ENCODE measurements at regions not wholly inside any gene's neighbourhood (a gene's known extent, or its start where the extent isn't known, plus 50 kb on each side); places are given as distances from the start of the nearest gene placed in this dataset.

DNA sequence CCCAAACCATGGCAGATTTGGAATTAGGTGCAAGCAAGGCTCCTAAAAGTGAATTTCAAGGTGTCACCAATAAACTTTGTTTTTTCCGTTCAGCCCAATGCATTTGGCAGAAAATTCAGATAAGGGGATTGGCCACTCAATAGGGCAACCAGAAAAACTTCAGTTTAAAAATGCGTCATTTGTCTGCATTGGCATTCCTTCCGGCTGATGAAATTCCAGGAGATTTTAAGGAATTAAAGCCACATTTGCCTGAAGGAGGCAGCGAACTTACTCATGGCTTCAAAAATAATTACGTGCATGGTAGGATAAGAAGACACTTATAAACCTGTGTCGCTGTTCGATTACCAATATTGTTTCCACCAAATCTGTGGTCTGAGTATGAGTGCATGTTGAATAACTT is 151.9 kb downstream of the SALL1 start:
- intact Hi-C loops (cut with micrococcal nuclease) = no loop called here
- DNase-seq (no peak), ATAC-seq (no peak)

- no peak for DNase-seq
- intact Hi-C loops (cut with micrococcal nuclease) = no loop called here
- no peak for ATAC-seq
Observed at GRCh38 chr16:50998411-50998810, 152.7 kb downstream of the SALL1 start.

DNA sequence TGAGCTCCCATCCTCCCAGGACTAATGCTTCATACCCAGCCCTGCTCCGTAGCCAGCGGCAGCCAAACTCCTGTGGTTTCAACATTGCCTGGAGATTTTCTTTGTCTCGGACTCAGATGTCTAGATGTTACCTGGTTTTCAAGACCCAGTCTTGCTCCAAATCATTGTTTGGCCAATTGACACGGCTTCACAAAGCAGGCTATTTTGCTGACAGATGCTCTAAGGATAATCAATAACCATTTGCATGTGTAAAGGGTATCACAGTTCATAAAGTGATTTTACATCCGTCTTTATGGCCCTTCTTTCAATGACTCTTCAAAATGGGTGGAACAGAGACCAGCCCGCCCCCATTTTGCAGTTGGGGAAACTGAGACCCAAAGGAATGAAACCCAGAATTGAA is 153.4 kb downstream of the SALL1 start:
- ATAC-seq (no peak), DNase-seq (no peak)
- intact Hi-C loops (cut with micrococcal nuclease) = no loop called here

DNA sequence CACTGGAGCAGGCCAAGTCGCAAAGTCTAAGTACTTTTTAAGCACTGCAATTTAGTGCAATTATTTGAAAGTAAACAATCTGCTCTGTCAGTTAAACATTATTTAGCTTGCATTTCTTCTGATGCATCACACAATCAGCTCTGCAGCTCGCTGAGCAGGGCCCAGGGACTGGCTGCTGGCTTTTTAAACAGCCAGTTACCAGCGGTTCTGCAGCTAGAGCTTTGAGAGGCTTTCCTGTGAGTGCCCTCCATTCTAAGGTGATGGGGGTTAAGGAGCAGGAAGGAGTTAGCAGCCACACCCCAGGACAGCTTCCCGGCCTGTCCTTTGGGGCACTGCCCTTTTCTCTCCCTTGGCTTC is 154.3 kb downstream of the SALL1 start:
- intact Hi-C loops (cut with micrococcal nuclease) = no loop called here
- no peak for ATAC-seq
- no peak for DNase-seq

DNA sequence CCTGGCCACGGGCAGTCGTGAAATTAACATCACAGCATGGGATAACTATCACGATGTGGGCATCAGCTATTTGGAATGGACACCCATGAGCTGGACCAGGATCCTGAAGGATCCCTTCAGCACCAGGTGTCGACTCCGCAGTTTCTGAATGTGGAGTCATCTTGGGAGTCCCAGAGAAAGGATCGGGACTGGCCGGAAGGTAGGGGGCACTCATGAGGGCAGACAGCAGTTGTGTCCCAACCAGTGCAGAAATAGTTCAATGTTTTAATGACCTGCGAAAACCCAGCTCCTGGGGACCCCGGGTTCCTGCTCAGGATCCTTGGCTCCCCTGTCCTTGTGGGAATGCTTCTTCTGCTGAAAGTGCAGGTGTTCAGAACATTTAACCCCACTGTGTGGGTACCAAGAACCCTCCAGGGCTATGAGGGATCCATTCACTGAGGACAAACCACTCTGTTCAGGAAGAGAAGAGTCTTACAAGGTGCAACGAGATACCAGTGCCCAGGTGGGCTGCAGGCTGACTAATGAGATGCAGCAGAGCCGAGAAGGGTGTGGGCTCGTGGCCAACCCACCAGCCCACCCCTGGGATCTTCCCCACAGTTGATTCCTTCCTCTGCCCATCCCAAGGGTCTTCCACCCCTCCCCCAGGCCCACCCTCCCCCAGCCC is 154.8 kb downstream of the SALL1 start:
- intact Hi-C loops (cut with micrococcal nuclease) = no loop called here
- ATAC-seq (no peak), DNase-seq (no peak)

GRCh38 chr16:50994995-50995394 is 156.1 kb downstream of the SALL1 start:
- intact Hi-C loops (cut with micrococcal nuclease) = no loop called here
- ATAC-seq (no peak), DNase-seq (no peak)

GRCh38 chr16:50992350-50993032 is 158.6 kb downstream of the SALL1 start:
- intact Hi-C loops (cut with micrococcal nuclease) = no loop called here
- DNase-seq (no peak), ATAC-seq (no peak)

DNA sequence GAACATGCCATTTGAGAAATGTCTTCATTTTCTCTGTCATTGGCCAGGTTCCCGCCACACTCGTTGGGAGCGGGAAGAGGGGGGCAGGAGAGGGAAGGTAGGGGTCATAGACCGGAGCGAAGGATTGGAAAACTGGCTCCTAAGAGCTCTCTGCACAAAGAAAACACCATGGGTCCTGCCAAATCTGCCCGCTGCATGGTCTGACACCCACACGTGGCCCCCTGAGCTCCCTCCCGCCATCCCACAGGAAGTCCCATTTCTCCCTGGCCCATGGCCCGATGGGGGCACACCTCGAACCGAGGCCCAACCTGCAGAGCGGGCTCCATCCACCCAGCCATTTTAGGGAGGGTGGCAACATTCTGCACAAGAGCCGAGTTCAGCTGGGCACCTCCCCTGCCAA is 159.6 kb downstream of the SALL1 start:
- no peak for ATAC-seq
- intact Hi-C loops (cut with micrococcal nuclease) = no loop called here

DNA sequence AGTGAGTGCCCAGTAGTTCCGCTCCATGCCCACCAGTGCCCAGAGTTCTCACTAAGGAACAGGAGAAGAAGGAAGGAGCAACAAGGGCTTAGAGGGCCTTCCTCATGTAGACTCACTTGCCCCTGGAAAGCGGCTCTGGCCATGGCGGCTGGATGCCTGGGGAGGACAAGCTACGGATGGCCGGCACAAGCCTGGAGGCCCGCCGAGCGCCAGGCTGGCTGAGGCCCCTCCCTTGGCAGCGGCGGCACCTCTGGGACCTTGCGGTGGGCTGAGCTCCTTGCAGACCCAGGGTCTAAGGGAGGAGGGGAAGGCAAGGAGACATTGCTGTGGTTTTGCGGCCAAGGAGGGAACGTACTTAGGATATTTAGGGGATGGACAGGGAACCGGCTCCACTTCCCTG is 160.1 kb downstream of the SALL1 start:
- DNase-seq = no peak
- intact Hi-C loops (cut with micrococcal nuclease) = no loop called here
- no peak for ATAC-seq

More for the DNA sequence above, 159.6 kb downstream of the SALL1 start:
- DNase-seq = no peak

- ATAC-seq = no peak
- intact Hi-C loops (cut with micrococcal nuclease) = no loop called here
- no peak for DNase-seq
Observed at GRCh38 chr16:50989047-50989446, 162.0 kb downstream of the SALL1 start.

- DNase-seq = no peak
- intact Hi-C loops (cut with micrococcal nuclease) = no loop called here
- no peak for ATAC-seq
Observed at GRCh38 chr16:50988441-50988840, 162.6 kb downstream of the SALL1 start.

- no peak for DNase-seq
- ATAC-seq = no peak
- intact Hi-C loops (cut with micrococcal nuclease) = no loop called here
Observed at GRCh38 chr16:50986453-50986852, 164.6 kb downstream of the SALL1 start.

- ATAC-seq (no peak), DNase-seq (no peak)
- intact Hi-C loops (cut with micrococcal nuclease) = no loop called here
Observed at GRCh38 chr16:50985733-50986132, 165.3 kb downstream of the SALL1 start.

- ATAC-seq = no peak
- no peak for DNase-seq
- intact Hi-C loops (cut with micrococcal nuclease) = no loop called here
Observed at GRCh38 chr16:50984688-50985087, 166.4 kb downstream of the SALL1 start.

GRCh38 chr16:50982808-50983207 is 168.3 kb downstream of the SALL1 start:
- ATAC-seq (no peak), DNase-seq (no peak)
- intact Hi-C loops (cut with micrococcal nuclease) = no loop called here

DNA sequence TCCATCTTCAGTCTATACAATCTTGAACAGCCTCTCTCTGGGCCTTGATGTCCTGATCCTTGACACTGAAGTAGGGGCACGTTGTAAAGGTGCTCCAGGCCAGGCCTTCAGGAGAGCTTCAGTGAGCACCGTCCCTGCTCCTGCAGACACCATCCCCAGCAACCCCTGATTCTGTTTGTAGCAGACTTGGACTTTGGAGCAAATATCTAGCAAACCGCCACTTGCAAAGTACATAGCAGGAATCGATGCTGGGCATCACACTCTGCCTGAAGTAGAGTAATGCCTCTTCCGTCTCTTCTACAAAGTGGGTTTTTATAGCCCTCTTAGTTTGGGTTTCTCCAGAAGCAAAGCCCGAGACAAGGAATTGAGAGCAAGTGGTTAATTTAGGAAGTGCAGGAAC is 169.1 kb downstream of the SALL1 start:
- no peak for ATAC-seq
- intact Hi-C loops (cut with micrococcal nuclease) = no loop called here
- DNase-seq = no peak

DNA sequence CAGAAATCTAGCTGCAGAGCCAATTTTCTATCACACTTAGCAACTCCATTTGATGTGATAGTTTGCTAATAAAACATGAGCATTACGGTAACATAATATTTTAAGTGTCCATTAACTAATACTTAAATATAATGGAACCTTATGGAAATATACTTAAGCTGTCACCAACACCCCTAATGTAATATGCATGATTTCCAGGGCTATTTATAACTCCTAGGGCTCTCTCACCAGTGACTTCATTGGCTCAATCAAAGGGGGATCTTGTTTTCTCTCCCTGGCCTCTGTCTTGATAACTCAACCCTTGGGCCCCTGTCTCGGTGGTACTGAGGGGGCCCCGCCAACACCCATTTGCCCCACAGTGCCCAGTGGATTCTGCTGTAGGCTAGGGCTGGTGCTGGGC is 170.4 kb downstream of the SALL1 start:
- no peak for DNase-seq
- no peak for ATAC-seq
- intact Hi-C loops (cut with micrococcal nuclease) = no loop called here

DNA sequence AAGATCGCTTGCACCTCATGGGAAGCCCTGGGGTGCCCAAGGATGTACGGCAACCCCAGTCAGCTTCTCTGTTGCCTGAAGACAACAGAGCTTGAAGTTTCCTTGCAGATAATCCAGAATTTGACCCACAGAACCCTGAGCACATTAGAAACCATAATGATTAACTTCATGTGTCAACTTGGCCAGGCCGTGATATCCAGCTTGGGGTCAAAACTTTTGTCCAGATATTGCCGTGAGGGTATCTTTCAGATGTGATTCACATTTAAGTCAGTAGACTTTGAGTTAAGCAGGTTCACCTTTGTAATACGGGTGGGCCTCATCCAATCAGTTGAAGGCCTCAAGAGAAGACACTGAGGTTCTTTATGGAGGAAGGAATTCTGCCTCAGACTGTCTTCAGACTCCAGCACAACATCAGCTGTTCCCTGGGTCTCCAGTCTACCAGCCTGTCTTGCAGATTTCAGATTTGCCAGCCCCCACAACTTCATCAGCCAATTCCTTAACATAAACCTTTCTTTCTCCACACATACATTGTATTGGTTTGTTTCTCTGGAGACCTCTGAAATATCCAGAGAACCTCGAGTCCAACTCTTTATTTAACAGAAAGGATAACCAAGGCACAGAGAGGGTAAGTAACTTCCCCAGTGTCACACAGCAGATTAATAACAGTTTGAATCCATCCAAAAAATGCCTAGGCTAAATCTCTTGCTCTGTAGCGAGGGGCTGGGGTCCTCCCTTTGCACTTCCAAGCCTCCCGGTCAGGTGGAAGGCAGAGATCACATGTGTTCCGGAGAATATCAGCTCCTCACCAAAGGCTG is 171.1 kb downstream of the SALL1 start:
- intact Hi-C loops (cut with micrococcal nuclease) = no loop called here
- no peak for ATAC-seq
- DNase-seq = no peak

GRCh38 chr16:50977138-50977537 is 173.9 kb downstream of the SALL1 start:
- DNase-seq (no peak), ATAC-seq (no peak)
- intact Hi-C loops (cut with micrococcal nuclease) = no loop called here

DNA sequence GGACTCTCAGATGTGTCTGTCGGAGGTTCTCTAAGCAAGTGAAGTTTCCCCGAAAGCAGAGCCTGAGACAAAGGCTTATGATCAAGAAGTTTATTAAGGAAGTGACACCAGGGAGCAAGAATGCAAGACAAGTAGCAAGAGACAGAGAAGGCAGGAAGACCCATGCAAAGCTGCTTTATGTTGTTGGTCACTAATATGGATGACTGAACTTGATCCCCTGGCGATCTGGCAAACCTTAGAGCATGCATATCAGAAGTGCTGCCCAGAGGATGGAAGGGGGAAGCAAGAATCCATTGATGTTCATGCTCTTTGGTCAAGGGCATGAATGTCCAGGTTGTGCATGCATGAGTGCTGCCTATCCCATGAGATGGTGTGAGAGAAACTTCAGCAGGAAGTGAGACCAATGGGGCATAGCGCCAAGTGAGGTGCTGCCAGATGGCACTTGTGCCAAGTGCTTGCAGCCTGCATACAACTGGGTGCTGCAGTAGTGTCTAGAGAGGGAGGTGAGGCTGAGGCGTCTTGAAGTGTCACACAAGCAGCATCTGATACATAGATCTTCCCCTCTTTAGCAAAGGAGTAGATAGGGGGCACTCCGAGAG is 176.5 kb downstream of the SALL1 start:
- ATAC-seq (no peak), DNase-seq (no peak)
- intact Hi-C loops (cut with micrococcal nuclease) = no loop called here
